ENCODE measurements at regions not wholly inside any gene's neighbourhood (a gene's known extent, or its start where the extent isn't known, plus 50 kb on each side); places are given as distances from the start of the nearest gene placed in this dataset.

DNA sequence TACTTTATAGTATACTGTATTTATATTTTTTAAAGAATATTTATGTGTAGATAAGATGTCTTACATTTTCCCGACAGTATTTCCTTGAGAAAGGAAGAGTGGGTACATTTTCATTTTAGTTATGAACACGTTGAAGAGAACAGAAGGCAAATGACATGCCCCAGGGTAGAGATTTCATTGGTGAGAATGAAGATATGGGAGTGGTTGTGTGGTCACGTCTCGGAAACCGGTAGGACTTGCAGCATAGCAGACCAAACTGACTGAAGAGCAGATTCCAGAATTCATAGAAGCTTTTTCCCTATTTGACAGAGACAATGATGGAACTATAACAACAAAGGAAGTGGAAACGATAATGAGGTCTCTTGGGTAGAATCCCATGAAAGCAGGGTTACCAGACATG, 71.7 kb downstream of the KCNJ2 start (continued):
- TF ChIP-seq ATF3 (IDR thresholded peaks at IDR 0.05; ENCODE audit: insufficient read depth, low read depth, low read length), result no peak
- TF ChIP-seq JUN (IDR thresholded peaks at IDR 0.05; ENCODE audit: low read depth, low read length), result no peak
